ENCODE measurements at regions not wholly inside any gene's neighbourhood (a gene's known extent, or its start where the extent isn't known, plus 50 kb on each side); places are given as distances from the start of the nearest gene placed in this dataset.

DNA sequence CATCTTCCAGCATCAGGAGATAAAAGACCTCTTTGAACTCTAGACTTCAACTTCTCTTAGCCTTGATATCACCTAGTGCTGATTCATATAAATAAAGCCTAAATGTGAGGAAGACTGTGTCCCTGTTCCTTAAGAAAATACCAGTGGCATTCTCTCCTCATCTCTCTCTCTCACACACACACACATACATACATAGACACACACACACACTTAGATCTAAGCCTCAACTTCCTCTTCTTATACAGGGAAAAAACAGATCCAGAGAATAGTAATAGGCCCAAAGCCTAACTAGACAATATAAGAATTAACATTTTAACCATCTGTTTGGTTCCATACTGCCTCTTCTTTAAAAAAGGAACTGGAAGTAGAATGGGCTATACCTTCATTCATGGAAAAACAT is 195.3 kb upstream of the NR4A3 start:
- TF ChIP-seq POLR2A (IDR thresholded peaks at IDR 0.05): no peak
- TF ChIP-seq, protein P1, sequence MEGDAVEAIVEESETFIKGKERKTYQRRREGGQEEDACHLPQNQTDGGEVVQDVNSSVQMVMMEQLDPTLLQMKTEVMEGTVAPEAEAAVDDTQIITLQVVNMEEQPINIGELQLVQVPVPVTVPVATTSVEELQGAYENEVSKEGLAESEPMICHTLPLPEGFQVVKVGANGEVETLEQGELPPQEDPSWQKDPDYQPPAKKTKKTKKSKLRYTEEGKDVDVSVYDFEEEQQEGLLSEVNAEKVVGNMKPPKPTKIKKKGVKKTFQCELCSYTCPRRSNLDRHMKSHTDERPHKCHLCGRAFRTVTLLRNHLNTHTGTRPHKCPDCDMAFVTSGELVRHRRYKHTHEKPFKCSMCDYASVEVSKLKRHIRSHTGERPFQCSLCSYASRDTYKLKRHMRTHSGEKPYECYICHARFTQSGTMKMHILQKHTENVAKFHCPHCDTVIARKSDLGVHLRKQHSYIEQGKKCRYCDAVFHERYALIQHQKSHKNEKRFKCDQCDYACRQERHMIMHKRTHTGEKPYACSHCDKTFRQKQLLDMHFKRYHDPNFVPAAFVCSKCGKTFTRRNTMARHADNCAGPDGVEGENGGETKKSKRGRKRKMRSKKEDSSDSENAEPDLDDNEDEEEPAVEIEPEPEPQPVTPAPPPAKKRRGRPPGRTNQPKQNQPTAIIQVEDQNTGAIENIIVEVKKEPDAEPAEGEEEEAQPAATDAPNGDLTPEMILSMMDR (IDR thresholded peaks at IDR 0.05): no peak

Data from uterus (tissue), 2 donors.